ENCODE measurements at regions not wholly inside any gene's neighbourhood (a gene's known extent, or its start where the extent isn't known, plus 50 kb on each side); places are given as distances from the start of the nearest gene placed in this dataset.

GRCh38 chr6:109260126-109260525 lies 122.1 kb downstream of the CD164 start:
- TF ChIP-seq POLR2AphosphoS5 (IDR thresholded peaks at IDR 0.05; ENCODE audit: low read depth, low read length) (no peak), REST (IDR thresholded peaks at IDR 0.05; ENCODE audit: insufficient read depth in 1 of 2, low read depth in 2 of 2, low read length in 2 of 2) (no peak), FOXP2 (optimal IDR thresholded peaks at IDR 0.05; ENCODE audit: borderline replicate concordance, extremely low read depth, extremely low read length, insufficient read depth) (no peak), SIN3A (IDR thresholded peaks at IDR 0.05; ENCODE audit: borderline replicate concordance, insufficient read depth, low read length) (no peak), TAF1 (IDR thresholded peaks at IDR 0.05; ENCODE audit: borderline replicate concordance, insufficient read depth, low read length) (no peak)

GRCh38 chr6:109258129-109258528 lies 124.1 kb downstream of the CD164 start:
- TF ChIP-seq POLR2AphosphoS5 (IDR thresholded peaks at IDR 0.05; ENCODE audit: low read depth, low read length) (no peak), SIN3A (IDR thresholded peaks at IDR 0.05; ENCODE audit: borderline replicate concordance, insufficient read depth, low read length) (no peak), TAF1 (IDR thresholded peaks at IDR 0.05; ENCODE audit: borderline replicate concordance, insufficient read depth, low read length) (no peak), REST (IDR thresholded peaks at IDR 0.05; ENCODE audit: insufficient read depth in 1 of 2, low read depth in 2 of 2, low read length in 2 of 2) (no peak), FOXP2 (optimal IDR thresholded peaks at IDR 0.05; ENCODE audit: borderline replicate concordance, extremely low read depth, extremely low read length, insufficient read depth) (no peak)

GRCh38 chr6:109257494-109257893 lies 124.8 kb downstream of the CD164 start:
- TF ChIP-seq POLR2AphosphoS5 (IDR thresholded peaks at IDR 0.05; ENCODE audit: low read depth, low read length) (no peak), TAF1 (IDR thresholded peaks at IDR 0.05; ENCODE audit: borderline replicate concordance, insufficient read depth, low read length) (no peak), REST (IDR thresholded peaks at IDR 0.05; ENCODE audit: insufficient read depth in 1 of 2, low read depth in 2 of 2, low read length in 2 of 2) (no peak), SIN3A (IDR thresholded peaks at IDR 0.05; ENCODE audit: borderline replicate concordance, insufficient read depth, low read length) (no peak), FOXP2 (optimal IDR thresholded peaks at IDR 0.05; ENCODE audit: borderline replicate concordance, extremely low read depth, extremely low read length, insufficient read depth) (no peak)

GRCh38 chr6:109255946-109256640 lies 126.2 kb downstream of the CD164 start:
- no peak for TF ChIP-seq POLR2AphosphoS5 (IDR thresholded peaks at IDR 0.05; ENCODE audit: low read depth, low read length)
- TF ChIP-seq TAF1 (IDR thresholded peaks at IDR 0.05; ENCODE audit: borderline replicate concordance, insufficient read depth, low read length) = no peak
- no peak for TF ChIP-seq SIN3A (IDR thresholded peaks at IDR 0.05; ENCODE audit: borderline replicate concordance, insufficient read depth, low read length)
- no peak for TF ChIP-seq FOXP2 (optimal IDR thresholded peaks at IDR 0.05; ENCODE audit: borderline replicate concordance, extremely low read depth, extremely low read length, insufficient read depth)
- no peak for TF ChIP-seq REST (IDR thresholded peaks at IDR 0.05; ENCODE audit: insufficient read depth in 1 of 2, low read depth in 2 of 2, low read length in 2 of 2)

All from PFSK-1 (cell line).